HCT116 (cell line): ENCODE measurements at regions not wholly inside any gene's neighbourhood (a gene's known extent, or its start where the extent isn't known, plus 50 kb on each side); places are given as distances from the start of the nearest gene placed in this dataset.

ENCODE experiments used
- ATAC-seq: fragments of 200-7000 bp; cut with Tn5 transposase; 2 replicates; pipeline ENCODE4 v1.9.1; 2020; ENCODE audit warnings: mild to moderate bottlenecking, moderate library complexity
- BruUV-seq: library from RNA; stranded (reverse); fragments of 400-500 nt; replicated peaks from 2 replicates; lab custom pipeline; 2021; lab: Mats Ljungman, UMichigan
- CTCF ChIA-PET: fragments of 300-600 bp; sonication (Branson Sonifier 250); formaldehyde crosslinking; loops from one replicate; lab custom pipeline; 2021; ENCODE audit warnings: antibody characterized with exemption; lab: Charles Lee
- POLR2A ChIA-PET: fragments of 300-600, 350-600 bp; sonication (Branson Sonifier 250); formaldehyde crosslinking; loops from one replicate; lab custom pipeline; 2021; ENCODE audit warnings: antibody characterized with exemption; lab: Charles Lee
- RAD21 ChIA-PET, 2 experiments: fragments of 300-600 bp; sonication (Branson Sonifier 250); formaldehyde crosslinking; loops; one replicate each; lab custom pipeline; 2023; ENCODE audit warnings: low total read pairs in 2 of 2; ENCODE audit not compliant: uncharacterized antibody in 2 of 2, unreplicated experiment in 2 of 2, low non-redundant PET in 1 of 2; lab: Charles Lee
- DNase-seq: peaks from one replicate; pipeline ENCODE4 v3.0.0-alpha.2; 2010; ENCODE audit warnings: low read depth, low spot score
- H2AFZ ChIP-seq: fragments of 200-600 bp; shearing (Covaris generic), sonication (generic); 2 replicates; pipeline ENCODE4 v1.6.1; 2017; ENCODE audit warnings: low read depth, mixed run types, mixed read lengths, antibody characterized with exemption, low read length; ENCODE audit not compliant: poor library complexity, severe bottlenecking
- H3K27ac ChIP-seq: 2 replicates; pipeline ENCODE4 v1.5.1; 2012; ENCODE audit warnings: low read depth, low read length
- H3K27me3 ChIP-seq: fragments of 200-600 bp; sonication (generic); 2 replicates; pipeline ENCODE4 v1.6.1; 2016; ENCODE audit warnings: mixed run types, low read length, mixed read lengths; ENCODE audit not compliant: insufficient read depth
- H3K36me3 ChIP-seq, 2 experiments: fragments of 200-500 bp in 1 of 2; fragments of 200-600 bp in 1 of 2; sonication (Bioruptor generic) in 1 of 2; sonication (generic) in 1 of 2; 2 replicates each; pipeline versions ENCODE4 v1.5.1 to v1.6.1; 2014 to 2016; ENCODE audit warnings: low read length in 2 of 2, inconsistent platforms in 1 of 2, mixed read lengths in 1 of 2, mixed run types in 1 of 2; ENCODE audit not compliant: insufficient read depth in 2 of 2, control insufficient read depth in 1 of 2
- H3K4me1 ChIP-seq, 2 experiments: fragments of 200-600 bp in 1 of 2; sonication (generic) in 1 of 2; 2 replicates each; pipeline versions ENCODE4 v1.5.1 to v1.6.1; 2012 to 2017; ENCODE audit warnings: low read length in 2 of 2, inconsistent platforms in 1 of 2, mild to moderate bottlenecking in 1 of 2, mixed read lengths in 1 of 2, mixed run types in 1 of 2, moderate library complexity in 1 of 2; ENCODE audit not compliant: insufficient read depth in 2 of 2, control insufficient read depth in 1 of 2
- H3K4me2 ChIP-seq: fragments of 200-600 bp; sonication (generic); 2 replicates; pipeline ENCODE4 v1.6.1; 2017; ENCODE audit warnings: mixed run types, low read length, mixed read lengths
- H3K4me3 ChIP-seq, 2 experiments: fragments of 200-600 bp in 1 of 2; sonication (generic) in 1 of 2; replicated peaks in 1 of 2; 2 replicates each; pipeline ENCODE4 v1.5.1; 2011 to 2016; ENCODE audit warnings: low read length in 2 of 2, control low read depth in 1 of 2, low read depth in 1 of 2, mild to moderate bottlenecking in 1 of 2, mixed read lengths in 1 of 2, mixed run types in 1 of 2
- H3K79me2 ChIP-seq: fragments of 200-600 bp; sonication (generic); 2 replicates; pipeline ENCODE4 v1.6.1; 2017; ENCODE audit warnings: mild to moderate bottlenecking, mixed run types, low read length, moderate library complexity, mixed read lengths; ENCODE audit not compliant: insufficient read depth
- H3K9ac ChIP-seq: fragments of 200-600 bp; sonication (generic); 2 replicates; pipeline ENCODE4 v1.6.1; 2016; ENCODE audit warnings: low read length, mixed read lengths
- H3K9me2 ChIP-seq: fragments of 200-600 bp; sonication (generic), shearing (Covaris generic); 2 replicates; pipeline ENCODE4 v1.6.1; 2017; ENCODE audit warnings: mixed run types, mild to moderate bottlenecking, moderate library complexity; ENCODE audit not compliant: insufficient read depth
- H3K9me3 ChIP-seq, 2 experiments: fragments of 200-500 bp in 1 of 2; fragments of 200-600 bp in 1 of 2; sonication (Bioruptor generic) in 1 of 2; sonication (generic) in 1 of 2; 2 replicates each; pipeline ENCODE4 v1.6.1; 2014 to 2017; ENCODE audit warnings: low read length in 2 of 2, mixed read lengths in 2 of 2, inconsistent platforms in 1 of 2, low read depth in 1 of 2, mild to moderate bottlenecking in 1 of 2, mixed run types in 1 of 2, moderate library complexity in 1 of 2; ENCODE audit not compliant: control insufficient read depth in 1 of 2, insufficient read depth in 1 of 2
- H4K20me1 ChIP-seq: fragments of 200-600 bp; sonication (generic), shearing (Covaris generic); 2 replicates; pipeline ENCODE4 v1.6.1; 2017; ENCODE audit warnings: mixed run types, mild to moderate bottlenecking, moderate library complexity; ENCODE audit not compliant: insufficient read depth
- CEBPB ChIP-seq: IDR thresholded peaks from 2 replicates; pipeline ENCODE4 v1.6.1; 2012; ENCODE audit warnings: low read depth
- ELF1 ChIP-seq: IDR thresholded peaks from 2 replicates; pipeline ENCODE4 v1.6.1; 2012; ENCODE audit warnings: low read depth, borderline replicate concordance
- EZH2phosphoT487 ChIP-seq: fragments of 200-600 bp; IDR thresholded peaks from 2 replicates; pipeline ENCODE4 v1.6.1; 2018; ENCODE audit warnings: antibody characterized with exemption, borderline replicate concordance
- JUND ChIP-seq: IDR thresholded peaks from 2 replicates; pipeline ENCODE4 v1.6.1; 2012
- POLR2A ChIP-seq: IDR thresholded peaks from 2 replicates; pipeline ENCODE4 v1.7.0; 2011; ENCODE audit warnings: borderline replicate concordance; ENCODE audit not compliant: insufficient read depth, insufficient read length; ENCODE audit errors: extremely low read depth
- POLR2AphosphoS5 ChIP-seq: IDR thresholded peaks from 2 replicates; pipeline ENCODE4 v1.6.1; 2011; ENCODE audit warnings: mild to moderate bottlenecking, low read depth, low read length, moderate library complexity
- REST ChIP-seq: IDR thresholded peaks from 2 replicates; pipeline ENCODE4 v1.6.1; 2012; ENCODE audit warnings: low read depth
- SRF ChIP-seq: IDR thresholded peaks from 2 replicates; pipeline ENCODE4 v1.6.1; 2012; ENCODE audit warnings: low read depth
- YY1 ChIP-seq: IDR thresholded peaks from 2 replicates; pipeline ENCODE4 v1.6.1; 2011; ENCODE audit warnings: low read length, low read depth, moderate library complexity, mild to moderate bottlenecking; ENCODE audit not compliant: insufficient replicate concordance; ENCODE audit errors: extremely low read depth
- ZFX ChIP-seq: fragments of 450-650 bp; IDR thresholded peaks from 2 replicates; pipeline ENCODE4 v1.6.1; 2017
- ZNF274 ChIP-seq: fragments of 200-500 bp; sonication (Bioruptor generic); IDR thresholded peaks from 2 replicates; pipeline ENCODE4 v1.6.1; 2014; ENCODE audit warnings: mild to moderate bottlenecking, low read depth, low read length, inconsistent platforms
- intact Hi-C: fragments of 100-400 bp; cut with micrococcal nuclease; formaldehyde crosslinking; loops from 2 replicates; pipeline ENCODE4 v1.10.0; 2022
- TF ChIP-seq, protein P1 (sequence below), 3 experiments: fragments of 200-600 bp in 1 of 3; sonication (generic) in 1 of 3; IDR thresholded peaks in 2 of 3; conservative IDR thresholded peaks in 1 of 3; 2 replicates each; pipeline ENCODE4 v1.5.1; 2012 to 2017; ENCODE audit warnings: low read depth in 2 of 3, low read length in 2 of 3, antibody characterized with exemption in 1 of 3, borderline replicate concordance in 1 of 3, control low read depth in 1 of 3, mild to moderate bottlenecking in 1 of 3, mixed read lengths in 1 of 3, mixed run types in 1 of 3, moderate library complexity in 1 of 3; ENCODE audit not compliant: insufficient read depth in 1 of 3

- intact Hi-C loops: no loop called here
- Histone ChIP-seq H4K20me1 (no peaks in the 10 kb centered on the region), H3K27ac (no peak overlapping the region), H2AFZ (no peak overlapping the region), H3K9ac (no peak overlapping the region), H3K4me2 (no peak overlapping the region), H3K9me2 (no peaks in the 10 kb centered on the region), H3K4me1 (no peaks in the 10 kb centered on the region), H3K36me3 (no peaks in the 10 kb centered on the region), H3K79me2 (no peaks in the 10 kb centered on the region), H3K9me3 (peaks cover 10 to 17% of the 10 kb centered on the region in 2 experiments; a peak in 2 of 4 replicates), H3K4me3 (no peak overlapping the region), H3K27me3 (no peaks in the 10 kb centered on the region)
- no peak for ATAC-seq
- POLR2A ChIA-PET: no interaction called here
- CTCF ChIA-PET: no interaction called here
- DNase-seq: no peak
- TF ChIP-seq EZH2phosphoT487: no peak
- TF ChIP-seq, protein P1, sequence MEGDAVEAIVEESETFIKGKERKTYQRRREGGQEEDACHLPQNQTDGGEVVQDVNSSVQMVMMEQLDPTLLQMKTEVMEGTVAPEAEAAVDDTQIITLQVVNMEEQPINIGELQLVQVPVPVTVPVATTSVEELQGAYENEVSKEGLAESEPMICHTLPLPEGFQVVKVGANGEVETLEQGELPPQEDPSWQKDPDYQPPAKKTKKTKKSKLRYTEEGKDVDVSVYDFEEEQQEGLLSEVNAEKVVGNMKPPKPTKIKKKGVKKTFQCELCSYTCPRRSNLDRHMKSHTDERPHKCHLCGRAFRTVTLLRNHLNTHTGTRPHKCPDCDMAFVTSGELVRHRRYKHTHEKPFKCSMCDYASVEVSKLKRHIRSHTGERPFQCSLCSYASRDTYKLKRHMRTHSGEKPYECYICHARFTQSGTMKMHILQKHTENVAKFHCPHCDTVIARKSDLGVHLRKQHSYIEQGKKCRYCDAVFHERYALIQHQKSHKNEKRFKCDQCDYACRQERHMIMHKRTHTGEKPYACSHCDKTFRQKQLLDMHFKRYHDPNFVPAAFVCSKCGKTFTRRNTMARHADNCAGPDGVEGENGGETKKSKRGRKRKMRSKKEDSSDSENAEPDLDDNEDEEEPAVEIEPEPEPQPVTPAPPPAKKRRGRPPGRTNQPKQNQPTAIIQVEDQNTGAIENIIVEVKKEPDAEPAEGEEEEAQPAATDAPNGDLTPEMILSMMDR (IDR thresholded peaks at IDR 0.05 in 2 of 3, conservative IDR thresholded peaks at IDR 0.05 in 1 of 3; ENCODE audit: borderline replicate concordance in 1 of 3, insufficient read depth in 1 of 3, low read depth in 2 of 3, low read length in 2 of 3): no peak
- TF ChIP-seq CEBPB: no peak
- no peak for TF ChIP-seq ZFX
- no peak for TF ChIP-seq JUND
- TF ChIP-seq ZNF274: no peak
- no peak for TF ChIP-seq YY1
- TF ChIP-seq ELF1: no peak
- TF ChIP-seq REST: no peak
- TF ChIP-seq POLR2AphosphoS5: no peak
- TF ChIP-seq SRF: no peak
- TF ChIP-seq POLR2A: no peak
- RAD21 ChIA-PET: no interaction called here
- BruUV-seq: no TSS peak
Observed at GRCh38 chr14:84041421-84041820, 1488.5 kb upstream of the FLRT2 start.
